ENCODE measurements at regions not wholly inside any gene's neighbourhood (a gene's known extent, or its start where the extent isn't known, plus 50 kb on each side); places are given as distances from the start of the nearest gene placed in this dataset.

DNA sequence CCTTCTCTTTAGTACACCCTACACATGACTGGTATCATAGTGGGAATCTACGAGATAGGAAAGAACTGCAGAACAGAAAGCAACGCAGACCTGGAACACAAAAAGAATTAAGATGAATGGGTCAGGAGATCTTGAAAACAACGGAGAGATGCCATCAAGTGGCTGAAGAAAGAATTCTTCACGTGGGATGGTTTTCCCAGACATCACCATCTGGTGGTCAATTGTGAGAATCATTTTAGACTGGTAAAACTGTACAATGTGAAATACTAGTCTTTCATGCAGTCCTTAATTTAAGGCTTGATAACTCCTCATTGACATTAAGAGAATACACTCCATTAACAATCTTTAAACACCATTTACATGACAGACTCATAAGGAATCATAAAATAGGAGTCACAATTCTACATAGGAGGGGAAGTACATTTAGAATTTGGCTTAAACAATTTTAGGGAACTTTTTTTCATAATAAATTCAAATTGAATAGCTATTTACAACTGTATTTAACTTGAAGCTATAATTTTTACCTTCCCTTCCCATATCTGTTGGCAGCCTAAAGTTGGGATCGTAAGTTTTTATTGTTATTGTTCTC, 128.4 kb upstream of the TRPM3 start:
- TF ChIP-seq, protein P1, sequence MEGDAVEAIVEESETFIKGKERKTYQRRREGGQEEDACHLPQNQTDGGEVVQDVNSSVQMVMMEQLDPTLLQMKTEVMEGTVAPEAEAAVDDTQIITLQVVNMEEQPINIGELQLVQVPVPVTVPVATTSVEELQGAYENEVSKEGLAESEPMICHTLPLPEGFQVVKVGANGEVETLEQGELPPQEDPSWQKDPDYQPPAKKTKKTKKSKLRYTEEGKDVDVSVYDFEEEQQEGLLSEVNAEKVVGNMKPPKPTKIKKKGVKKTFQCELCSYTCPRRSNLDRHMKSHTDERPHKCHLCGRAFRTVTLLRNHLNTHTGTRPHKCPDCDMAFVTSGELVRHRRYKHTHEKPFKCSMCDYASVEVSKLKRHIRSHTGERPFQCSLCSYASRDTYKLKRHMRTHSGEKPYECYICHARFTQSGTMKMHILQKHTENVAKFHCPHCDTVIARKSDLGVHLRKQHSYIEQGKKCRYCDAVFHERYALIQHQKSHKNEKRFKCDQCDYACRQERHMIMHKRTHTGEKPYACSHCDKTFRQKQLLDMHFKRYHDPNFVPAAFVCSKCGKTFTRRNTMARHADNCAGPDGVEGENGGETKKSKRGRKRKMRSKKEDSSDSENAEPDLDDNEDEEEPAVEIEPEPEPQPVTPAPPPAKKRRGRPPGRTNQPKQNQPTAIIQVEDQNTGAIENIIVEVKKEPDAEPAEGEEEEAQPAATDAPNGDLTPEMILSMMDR (IDR thresholded peaks at IDR 0.05 in 4 of 5, conservative IDR thresholded peaks at IDR 0.05 in 1 of 5): peak in 3 of 5 experiments; percentile 10 to 53 (median 47)
- TF ChIP-seq POLR2A (IDR thresholded peaks at IDR 0.05): no peak
